Liver (tissue), 3 donors: ENCODE measurements at regions not wholly inside any gene's neighbourhood (a gene's known extent, or its start where the extent isn't known, plus 50 kb on each side); places are given as distances from the start of the nearest gene placed in this dataset.

ENCODE experiments used
- CTCF ChIP-seq: fragments of 150-350 bp; IDR thresholded peaks from 2 replicates; pipeline ENCODE4 v1.5.1; 2017; ENCODE audit warnings: improper control_type of control experiment, low read depth, low read length; ENCODE audit not compliant: missing input control
- GABPA ChIP-seq, 2 donors: IDR thresholded peaks in 1 of 2; conservative IDR thresholded peaks in 1 of 2; 2 replicates each; pipeline ENCODE4 v1.6.1; 2016; ENCODE audit warnings: antibody characterized with exemption in 2 of 2, mild to moderate bottlenecking in 1 of 2, moderate library complexity in 1 of 2
- JUND ChIP-seq, 2 donors: IDR thresholded peaks; 2 replicates each; pipeline ENCODE4 v1.6.1; 2016; ENCODE audit warnings: antibody characterized with exemption in 2 of 2
- NR2F2 ChIP-seq: IDR thresholded peaks from 2 replicates; pipeline ENCODE4 v1.6.1; 2016; ENCODE audit warnings: antibody characterized with exemption
- RXRA ChIP-seq, 2 donors: IDR thresholded peaks; 2 replicates each; pipeline ENCODE4 v1.6.1; 2017 to 2018; ENCODE audit warnings: antibody characterized with exemption in 2 of 2, mild to moderate bottlenecking in 1 of 2
- SP1 ChIP-seq: IDR thresholded peaks from 2 replicates; pipeline ENCODE4 v1.6.1; 2018; ENCODE audit warnings: antibody characterized with exemption, mild to moderate bottlenecking
- TAF1 ChIP-seq: conservative IDR thresholded peaks from 2 replicates; pipeline ENCODE4 v1.6.1; 2016; ENCODE audit warnings: antibody characterized with exemption, mild to moderate bottlenecking
- YY1 ChIP-seq: IDR thresholded peaks from 2 replicates; pipeline ENCODE4 v1.6.1; 2016; ENCODE audit warnings: antibody characterized with exemption, mild to moderate bottlenecking
- ZBTB33 ChIP-seq: IDR thresholded peaks from 2 replicates; pipeline ENCODE4 v1.6.1; 2016; ENCODE audit warnings: antibody characterized with exemption
- TF ChIP-seq, protein P1 (sequence below): IDR thresholded peaks from 2 replicates; pipeline ENCODE4 v1.6.1; 2016; ENCODE audit warnings: antibody characterized with exemption
- TF ChIP-seq, protein P2 (sequence below): IDR thresholded peaks from 2 replicates; pipeline ENCODE4 v1.6.1; 2016; ENCODE audit warnings: antibody characterized with exemption, mild to moderate bottlenecking
- donor health status: healthy.
- donor health status: healthy.

DNA sequence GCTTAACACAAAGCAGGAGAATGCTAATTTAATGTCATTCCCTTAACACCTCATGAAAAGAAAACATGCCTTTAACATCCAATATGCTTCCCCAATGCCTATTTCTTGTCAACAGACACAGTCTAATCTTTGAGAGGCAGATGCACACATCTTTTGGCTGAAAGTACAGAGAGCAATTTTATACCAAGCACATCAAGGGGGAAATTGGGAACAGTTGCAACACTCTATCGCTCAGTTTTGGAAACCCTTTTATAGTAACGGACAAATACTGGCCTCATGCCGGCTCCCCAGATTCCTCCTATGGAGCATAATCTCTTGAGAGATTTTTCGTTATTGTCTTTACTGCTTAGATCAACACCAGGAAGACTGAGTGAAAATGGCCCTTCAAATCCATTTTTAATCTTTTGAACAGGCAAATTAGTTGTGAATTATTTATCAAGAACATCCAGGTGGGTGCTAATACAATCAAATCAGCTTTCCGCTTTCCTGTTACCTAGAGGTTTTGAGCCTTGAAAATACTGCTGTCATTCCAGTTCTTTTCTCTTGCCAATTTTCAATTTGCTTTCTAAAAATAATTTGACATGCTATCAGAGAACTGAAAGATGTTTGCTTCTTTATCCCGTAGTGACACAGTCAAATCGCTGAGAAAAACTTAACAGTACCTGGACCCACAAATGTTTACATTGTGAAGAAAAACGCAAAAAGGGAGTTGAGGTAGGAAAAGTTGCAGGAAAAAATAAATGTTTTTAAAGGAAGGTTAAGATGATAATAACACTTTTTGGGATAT lies 60.7 kb upstream of the CAND1 start:
- TF ChIP-seq, protein P1, sequence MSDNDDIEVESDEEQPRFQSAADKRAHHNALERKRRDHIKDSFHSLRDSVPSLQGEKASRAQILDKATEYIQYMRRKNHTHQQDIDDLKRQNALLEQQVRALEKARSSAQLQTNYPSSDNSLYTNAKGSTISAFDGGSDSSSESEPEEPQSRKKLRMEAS: no peak
- no peak for TF ChIP-seq CTCF
- no peak for TF ChIP-seq JUND (IDR thresholded peaks at IDR 0.05)
- TF ChIP-seq YY1: no peak
- TF ChIP-seq TAF1: no peak
- TF ChIP-seq SP1: no peak
- no peak for TF ChIP-seq ZBTB33
- no peak for TF ChIP-seq RXRA (IDR thresholded peaks at IDR 0.05)
- TF ChIP-seq, protein P2, sequence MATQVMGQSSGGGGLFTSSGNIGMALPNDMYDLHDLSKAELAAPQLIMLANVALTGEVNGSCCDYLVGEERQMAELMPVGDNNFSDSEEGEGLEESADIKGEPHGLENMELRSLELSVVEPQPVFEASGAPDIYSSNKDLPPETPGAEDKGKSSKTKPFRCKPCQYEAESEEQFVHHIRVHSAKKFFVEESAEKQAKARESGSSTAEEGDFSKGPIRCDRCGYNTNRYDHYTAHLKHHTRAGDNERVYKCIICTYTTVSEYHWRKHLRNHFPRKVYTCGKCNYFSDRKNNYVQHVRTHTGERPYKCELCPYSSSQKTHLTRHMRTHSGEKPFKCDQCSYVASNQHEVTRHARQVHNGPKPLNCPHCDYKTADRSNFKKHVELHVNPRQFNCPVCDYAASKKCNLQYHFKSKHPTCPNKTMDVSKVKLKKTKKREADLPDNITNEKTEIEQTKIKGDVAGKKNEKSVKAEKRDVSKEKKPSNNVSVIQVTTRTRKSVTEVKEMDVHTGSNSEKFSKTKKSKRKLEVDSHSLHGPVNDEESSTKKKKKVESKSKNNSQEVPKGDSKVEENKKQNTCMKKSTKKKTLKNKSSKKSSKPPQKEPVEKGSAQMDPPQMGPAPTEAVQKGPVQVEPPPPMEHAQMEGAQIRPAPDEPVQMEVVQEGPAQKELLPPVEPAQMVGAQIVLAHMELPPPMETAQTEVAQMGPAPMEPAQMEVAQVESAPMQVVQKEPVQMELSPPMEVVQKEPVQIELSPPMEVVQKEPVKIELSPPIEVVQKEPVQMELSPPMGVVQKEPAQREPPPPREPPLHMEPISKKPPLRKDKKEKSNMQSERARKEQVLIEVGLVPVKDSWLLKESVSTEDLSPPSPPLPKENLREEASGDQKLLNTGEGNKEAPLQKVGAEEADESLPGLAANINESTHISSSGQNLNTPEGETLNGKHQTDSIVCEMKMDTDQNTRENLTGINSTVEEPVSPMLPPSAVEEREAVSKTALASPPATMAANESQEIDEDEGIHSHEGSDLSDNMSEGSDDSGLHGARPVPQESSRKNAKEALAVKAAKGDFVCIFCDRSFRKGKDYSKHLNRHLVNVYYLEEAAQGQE: no peak
- TF ChIP-seq NR2F2: no peak
- TF ChIP-seq GABPA (IDR thresholded peaks at IDR 0.05 in 1 of 2, conservative IDR thresholded peaks at IDR 0.05 in 1 of 2): no peak
